ENCODE measurements at regions not wholly inside any gene's neighbourhood (a gene's known extent, or its start where the extent isn't known, plus 50 kb on each side); places are given as distances from the start of the nearest gene placed in this dataset.

- no peak for TF ChIP-seq EZH2 (IDR thresholded peaks at IDR 0.05; ENCODE audit: insufficient read depth, low read length)
- TF ChIP-seq, protein P1, sequence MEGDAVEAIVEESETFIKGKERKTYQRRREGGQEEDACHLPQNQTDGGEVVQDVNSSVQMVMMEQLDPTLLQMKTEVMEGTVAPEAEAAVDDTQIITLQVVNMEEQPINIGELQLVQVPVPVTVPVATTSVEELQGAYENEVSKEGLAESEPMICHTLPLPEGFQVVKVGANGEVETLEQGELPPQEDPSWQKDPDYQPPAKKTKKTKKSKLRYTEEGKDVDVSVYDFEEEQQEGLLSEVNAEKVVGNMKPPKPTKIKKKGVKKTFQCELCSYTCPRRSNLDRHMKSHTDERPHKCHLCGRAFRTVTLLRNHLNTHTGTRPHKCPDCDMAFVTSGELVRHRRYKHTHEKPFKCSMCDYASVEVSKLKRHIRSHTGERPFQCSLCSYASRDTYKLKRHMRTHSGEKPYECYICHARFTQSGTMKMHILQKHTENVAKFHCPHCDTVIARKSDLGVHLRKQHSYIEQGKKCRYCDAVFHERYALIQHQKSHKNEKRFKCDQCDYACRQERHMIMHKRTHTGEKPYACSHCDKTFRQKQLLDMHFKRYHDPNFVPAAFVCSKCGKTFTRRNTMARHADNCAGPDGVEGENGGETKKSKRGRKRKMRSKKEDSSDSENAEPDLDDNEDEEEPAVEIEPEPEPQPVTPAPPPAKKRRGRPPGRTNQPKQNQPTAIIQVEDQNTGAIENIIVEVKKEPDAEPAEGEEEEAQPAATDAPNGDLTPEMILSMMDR (IDR thresholded peaks at IDR 0.05; ENCODE audit: insufficient read depth, low read depth, low read length): no peak
Measured at GRCh38 chr9:88749420-88749819, 214.4 kb downstream of the NXNL2 start.

Data from astrocyte (in vitro differentiated cells and primary cell).